ENCODE measurements at regions not wholly inside any gene's neighbourhood (a gene's known extent, or its start where the extent isn't known, plus 50 kb on each side); places are given as distances from the start of the nearest gene placed in this dataset.

- TF ChIP-seq NCOA4 (IDR thresholded peaks at IDR 0.05; ENCODE audit: partially characterized antibody), result no peak
- TF ChIP-seq, protein P1, sequence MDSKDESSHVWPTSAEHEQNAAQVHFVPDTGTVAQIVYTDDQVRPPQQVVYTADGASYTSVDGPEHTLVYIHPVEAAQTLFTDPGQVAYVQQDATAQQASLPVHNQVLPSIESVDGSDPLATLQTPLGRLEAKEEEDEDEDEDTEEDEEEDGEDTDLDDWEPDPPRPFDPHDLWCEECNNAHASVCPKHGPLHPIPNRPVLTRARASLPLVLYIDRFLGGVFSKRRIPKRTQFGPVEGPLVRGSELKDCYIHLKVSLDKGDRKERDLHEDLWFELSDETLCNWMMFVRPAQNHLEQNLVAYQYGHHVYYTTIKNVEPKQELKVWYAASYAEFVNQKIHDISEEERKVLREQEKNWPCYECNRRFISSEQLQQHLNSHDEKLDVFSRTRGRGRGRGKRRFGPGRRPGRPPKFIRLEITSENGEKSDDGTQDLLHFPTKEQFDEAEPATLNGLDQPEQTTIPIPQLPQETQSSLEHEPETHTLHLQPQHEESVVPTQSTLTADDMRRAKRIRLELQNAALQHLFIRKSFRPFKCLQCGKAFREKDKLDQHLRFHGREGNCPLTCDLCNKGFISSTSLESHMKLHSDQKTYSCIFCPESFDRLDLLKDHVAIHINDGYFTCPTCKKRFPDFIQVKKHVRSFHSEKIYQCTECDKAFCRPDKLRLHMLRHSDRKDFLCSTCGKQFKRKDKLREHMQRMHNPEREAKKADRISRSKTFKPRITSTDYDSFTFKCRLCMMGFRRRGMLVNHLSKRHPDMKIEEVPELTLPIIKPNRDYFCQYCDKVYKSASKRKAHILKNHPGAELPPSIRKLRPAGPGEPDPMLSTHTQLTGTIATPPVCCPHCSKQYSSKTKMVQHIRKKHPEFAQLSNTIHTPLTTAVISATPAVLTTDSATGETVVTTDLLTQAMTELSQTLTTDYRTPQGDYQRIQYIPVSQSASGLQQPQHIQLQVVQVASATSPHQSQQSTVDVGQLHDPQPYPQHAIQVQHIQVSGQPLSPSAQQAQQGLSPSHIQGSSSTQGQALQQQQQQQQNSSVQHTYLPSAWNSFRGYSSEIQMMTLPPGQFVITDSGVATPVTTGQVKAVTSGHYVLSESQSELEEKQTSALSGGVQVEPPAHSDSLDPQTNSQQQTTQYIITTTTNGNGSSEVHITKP (IDR thresholded peaks at IDR 0.05; ENCODE audit: partially characterized antibody), result no peak
- no peak for TF ChIP-seq ZFP30 (CRISPR knock-in tag; IDR thresholded peaks at IDR 0.05; ENCODE audit: borderline replicate concordance)
- no peak for TF ChIP-seq ZNF354B (CRISPR knock-in tag; IDR thresholded peaks at IDR 0.05)
- no peak for TF ChIP-seq STAT6 (CRISPR knock-in tag; IDR thresholded peaks at IDR 0.05)
- no peak for TF ChIP-seq ZKSCAN1 (IDR thresholded peaks at IDR 0.05; ENCODE audit: low read depth, low read length)
- no peak for TF ChIP-seq EP300 (IDR thresholded peaks at IDR 0.05; ENCODE audit: low read length)
- TF ChIP-seq JUND (IDR thresholded peaks at IDR 0.05; ENCODE audit: borderline replicate concordance, low read depth, low read length), result no peak
- no peak for TF ChIP-seq JUND (tag; IDR thresholded peaks at IDR 0.05; ENCODE audit: borderline replicate concordance, low read depth, low read length)
- no peak for TF ChIP-seq ZBTB17 (CRISPR knock-in tag; IDR thresholded peaks at IDR 0.05)
- no peak for TF ChIP-seq E2F4 (CRISPR knock-in tag; IDR thresholded peaks at IDR 0.05; ENCODE audit: low read depth)
- TF ChIP-seq ZEB2 (IDR thresholded peaks at IDR 0.05), result no peak
- no peak for TF ChIP-seq SPI1 (IDR thresholded peaks at IDR 0.05; ENCODE audit: borderline replicate concordance, low read depth, low read length)
- no peak for TF ChIP-seq ZNF583 (CRISPR knock-in tag; IDR thresholded peaks at IDR 0.05)
These were observed 253.7 kb upstream of the RXFP2 start for GRCh38 chr13:31485651-31486051.

All from K562 (cell line).